ENCODE measurements at regions not wholly inside any gene's neighbourhood (a gene's known extent, or its start where the extent isn't known, plus 50 kb on each side); places are given as distances from the start of the nearest gene placed in this dataset.
"Not testable (repeated sequence)": the region's sequence is repeated elsewhere in the genome, so short reads cannot be mapped to it uniquely, and the experiment has no call there.

DNA sequence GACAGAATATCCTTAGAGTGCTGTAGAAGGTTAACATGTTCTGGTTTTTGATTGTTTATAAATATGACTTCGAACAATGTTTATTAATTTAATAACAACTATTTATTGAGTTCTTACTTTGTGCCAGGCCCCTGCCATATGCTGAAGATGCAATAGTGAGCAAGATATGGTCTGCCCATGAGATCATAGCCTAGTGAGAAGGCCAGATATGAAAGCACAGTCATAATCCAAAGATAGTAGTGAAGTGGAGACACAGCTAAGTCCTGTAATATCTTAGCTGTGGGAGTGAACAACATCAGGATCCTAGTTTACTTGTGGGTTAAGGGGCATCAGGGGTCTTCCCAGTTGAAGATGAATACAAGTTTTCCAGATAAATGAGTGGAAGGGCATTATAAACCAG lies 189.4 kb upstream of the FBXO33 start:
- FAIRE-seq: no peak

DNA sequence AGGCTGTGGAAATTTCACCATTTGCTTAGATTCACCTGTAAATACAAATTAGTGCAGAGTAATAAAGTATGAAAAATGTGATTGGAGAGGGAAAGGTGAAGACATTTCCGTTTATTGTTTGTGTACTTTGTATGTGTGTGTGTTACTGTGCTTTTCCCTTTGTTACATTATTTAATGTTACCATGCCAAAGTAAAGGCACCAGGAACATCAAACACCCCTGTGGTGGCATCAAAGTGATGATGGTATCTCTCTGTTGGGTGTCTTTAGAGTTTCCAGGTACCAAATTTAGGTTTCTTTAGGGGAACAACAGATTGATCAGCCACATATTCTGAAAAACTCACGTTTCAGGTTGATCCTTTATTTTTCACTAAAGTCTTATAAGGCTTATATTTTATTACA lies 189.0 kb upstream of the FBXO33 start:
- FAIRE-seq: no peak

DNA sequence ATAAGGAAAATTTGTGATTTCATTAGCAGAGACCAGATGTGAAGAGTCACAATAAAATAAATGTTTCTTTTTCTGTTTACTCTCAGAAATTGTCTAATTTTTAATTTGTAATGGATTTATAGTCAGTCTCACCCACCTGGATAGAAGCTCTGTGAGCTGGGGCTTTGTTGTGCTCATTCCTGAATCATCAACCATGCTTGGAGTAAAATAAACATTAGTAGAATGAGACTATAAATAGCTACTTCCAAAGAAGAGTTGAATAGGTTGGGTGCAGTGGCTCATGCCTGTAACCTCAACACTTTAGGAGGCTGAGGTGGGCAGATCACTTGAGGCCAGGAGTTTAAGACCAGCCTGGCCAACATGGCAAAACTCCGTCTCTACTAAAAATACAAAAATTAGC lies 185.3 kb upstream of the FBXO33 start:
- no peak for FAIRE-seq

DNA sequence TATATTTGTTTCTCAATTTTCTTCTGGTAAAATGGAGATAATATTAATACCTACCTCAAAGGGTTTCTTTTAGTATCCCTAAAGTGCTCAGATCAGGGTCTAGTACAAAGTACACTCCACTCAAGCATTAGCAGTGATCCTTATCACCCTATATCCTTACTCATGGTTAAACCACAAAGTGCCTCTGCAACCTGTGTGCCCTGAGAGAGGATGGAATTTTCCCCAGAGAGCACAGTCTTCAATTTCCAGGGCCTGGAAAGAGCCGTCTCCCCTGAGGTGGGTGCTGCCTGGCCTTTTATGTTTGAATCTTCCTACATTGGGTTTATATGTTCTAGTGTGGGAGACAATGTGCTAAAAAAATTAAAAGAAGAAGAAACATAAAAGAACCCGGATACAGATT lies 183.1 kb upstream of the FBXO33 start:
- no peak for FAIRE-seq

DNA sequence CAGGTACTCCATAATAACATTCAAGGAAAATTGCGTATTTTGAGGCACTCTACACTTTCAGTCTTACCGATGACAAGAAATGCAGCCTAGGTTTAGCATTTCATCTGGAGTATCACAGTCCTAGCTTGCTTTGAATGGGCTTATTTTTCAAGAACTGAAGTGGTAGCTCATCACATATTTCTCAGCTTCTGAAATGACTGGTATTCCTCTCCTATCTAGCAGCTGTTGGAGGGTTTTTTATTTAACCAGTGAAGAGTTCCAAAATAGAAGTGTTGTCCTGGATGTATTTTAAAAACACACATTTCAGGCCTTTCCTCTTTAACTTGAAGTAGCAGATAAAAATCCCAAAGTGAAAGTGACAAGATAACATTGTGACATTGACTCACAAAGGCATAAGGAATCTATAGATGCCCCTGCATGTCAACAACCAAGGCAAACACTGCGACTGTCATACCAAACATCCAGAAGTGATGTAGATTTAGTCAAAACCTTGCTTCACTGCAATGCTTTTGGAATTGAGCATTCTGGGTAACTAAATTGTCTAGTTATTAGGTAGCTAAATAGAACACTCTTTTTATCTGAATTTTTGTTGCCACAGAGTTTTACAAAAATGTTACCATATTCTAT lies 182.2 kb upstream of the FBXO33 start:
- FAIRE-seq: no peak

DNA sequence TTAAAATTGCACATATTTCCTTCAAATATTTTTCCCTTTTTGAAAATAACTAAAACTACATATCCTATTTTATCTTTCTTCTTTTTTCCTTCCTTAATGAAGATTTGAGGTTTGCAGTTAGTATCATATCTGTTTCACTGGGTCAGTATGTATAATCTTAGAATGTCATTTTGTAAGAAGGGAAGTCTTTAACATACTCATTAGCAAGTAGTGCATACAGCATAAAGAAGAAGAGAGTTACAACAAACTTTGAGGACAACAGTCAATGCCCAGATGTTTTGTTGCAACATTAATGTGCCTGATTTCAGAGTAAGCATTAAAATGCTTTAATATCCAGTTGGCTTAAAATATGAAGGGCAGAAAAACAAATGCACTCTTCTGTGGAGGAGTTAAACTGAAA lies 176.9 kb upstream of the FBXO33 start:
- no peak for FAIRE-seq

DNA sequence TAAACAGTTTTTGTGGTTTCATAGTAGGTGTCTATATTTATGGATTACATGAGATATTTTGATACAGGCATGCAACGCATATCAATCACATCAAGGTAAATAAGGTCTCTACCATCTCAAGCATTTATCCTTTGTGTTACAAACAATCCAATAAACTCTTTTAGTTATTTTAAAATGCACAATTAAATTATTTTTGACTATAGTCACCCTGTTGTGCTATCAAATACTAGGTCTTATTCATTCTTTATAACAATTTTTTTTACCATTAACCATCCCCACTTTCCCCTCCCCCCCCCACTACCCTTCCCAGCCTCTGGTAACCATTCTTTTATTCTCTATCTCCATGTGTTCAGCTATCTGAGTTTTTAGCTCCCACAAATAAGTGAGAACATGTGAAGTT lies 175.7 kb upstream of the FBXO33 start:
- no peak for FAIRE-seq

DNA sequence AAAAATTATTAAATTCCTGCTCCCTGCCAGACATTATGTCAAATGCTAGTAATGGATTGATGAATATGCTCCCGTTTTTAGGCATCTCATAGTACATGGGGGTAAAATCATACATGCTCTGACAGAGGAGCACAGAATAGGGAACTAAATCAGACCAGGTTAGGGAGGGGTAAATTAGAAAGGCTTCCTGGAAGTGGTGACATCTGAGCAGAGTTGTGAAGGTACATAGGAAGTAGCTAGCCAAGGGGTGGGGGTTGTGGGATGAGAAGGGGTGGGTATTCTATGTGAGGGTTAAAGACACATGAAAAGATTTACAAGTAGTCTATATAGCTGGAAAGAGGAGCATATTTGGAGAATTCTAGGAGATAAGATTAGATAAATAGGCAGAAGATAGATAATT lies 171.7 kb upstream of the FBXO33 start:
- FAIRE-seq: no peak

DNA sequence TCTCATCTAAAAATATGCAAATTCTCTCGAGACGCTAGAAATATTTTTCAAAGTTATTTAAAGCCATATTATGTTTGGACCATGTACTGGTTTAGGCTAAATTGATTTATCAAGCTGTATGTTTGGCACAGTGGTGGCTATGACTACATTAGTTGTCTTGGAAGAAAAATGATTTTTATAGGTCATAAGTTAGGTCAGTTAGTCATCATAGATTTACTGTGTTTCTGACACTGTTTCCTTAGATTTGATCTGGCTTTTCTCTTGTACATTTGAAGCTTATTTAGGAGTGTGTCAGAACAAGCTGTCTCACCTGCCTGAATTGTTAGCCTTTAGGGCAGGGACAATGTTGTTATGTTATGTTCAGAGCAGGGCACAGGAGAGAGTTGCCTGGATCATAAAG lies 161.1 kb upstream of the FBXO33 start:
- FAIRE-seq: no peak

DNA sequence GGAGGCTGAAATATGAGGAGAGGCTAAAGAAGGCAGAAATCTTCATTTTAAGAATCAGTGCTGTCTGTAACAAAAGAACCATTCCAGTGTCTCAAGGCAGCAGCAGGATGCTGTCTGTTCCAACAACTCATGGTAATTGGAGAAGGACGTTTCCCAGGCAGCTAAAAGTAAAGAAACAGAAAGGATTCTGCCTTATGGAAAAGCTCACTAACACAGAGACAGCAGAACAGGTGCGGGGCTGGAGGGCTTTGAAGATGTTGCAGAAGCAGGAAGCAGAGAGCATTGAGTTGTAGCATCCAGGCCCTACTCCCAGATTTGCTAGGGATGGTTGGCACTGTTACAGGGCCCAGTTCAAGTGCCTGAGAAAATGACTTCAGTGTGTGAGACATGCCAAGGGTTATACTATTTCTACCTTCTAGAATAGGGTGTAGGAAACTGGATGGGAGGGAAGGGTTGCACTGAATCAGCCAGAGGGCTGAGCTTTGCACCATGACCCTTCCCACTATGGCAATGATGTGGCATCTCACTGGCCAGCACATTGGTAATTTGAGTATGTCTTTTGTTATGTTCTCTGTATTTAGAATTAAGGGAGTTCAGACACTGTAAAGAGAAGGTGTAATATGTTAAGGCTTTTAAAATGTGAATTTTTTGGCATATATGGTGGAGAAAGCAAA lies 160.0 kb upstream of the FBXO33 start:
- no peak for FAIRE-seq

DNA sequence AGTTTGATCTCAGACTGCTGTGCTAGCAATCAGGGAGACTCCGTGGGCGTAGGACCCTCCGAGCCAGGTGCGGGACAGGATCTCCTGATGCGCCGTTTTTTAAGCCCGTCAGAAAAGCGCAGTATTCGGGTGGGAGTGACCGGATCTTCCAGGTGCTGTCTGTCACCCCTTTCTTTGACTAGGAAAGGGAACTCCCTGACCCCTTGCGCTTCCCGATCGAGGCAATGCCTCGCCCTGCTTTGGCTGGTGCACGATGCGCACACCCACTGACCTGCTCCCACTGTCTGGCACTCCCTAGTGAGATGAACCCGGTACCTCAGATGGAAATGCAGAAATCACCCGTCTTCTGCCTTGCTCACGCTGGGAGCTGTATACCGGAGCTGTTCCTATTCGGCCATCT lies 157.6 kb upstream of the FBXO33 start:
- not testable (repeated sequence) for FAIRE-seq

DNA sequence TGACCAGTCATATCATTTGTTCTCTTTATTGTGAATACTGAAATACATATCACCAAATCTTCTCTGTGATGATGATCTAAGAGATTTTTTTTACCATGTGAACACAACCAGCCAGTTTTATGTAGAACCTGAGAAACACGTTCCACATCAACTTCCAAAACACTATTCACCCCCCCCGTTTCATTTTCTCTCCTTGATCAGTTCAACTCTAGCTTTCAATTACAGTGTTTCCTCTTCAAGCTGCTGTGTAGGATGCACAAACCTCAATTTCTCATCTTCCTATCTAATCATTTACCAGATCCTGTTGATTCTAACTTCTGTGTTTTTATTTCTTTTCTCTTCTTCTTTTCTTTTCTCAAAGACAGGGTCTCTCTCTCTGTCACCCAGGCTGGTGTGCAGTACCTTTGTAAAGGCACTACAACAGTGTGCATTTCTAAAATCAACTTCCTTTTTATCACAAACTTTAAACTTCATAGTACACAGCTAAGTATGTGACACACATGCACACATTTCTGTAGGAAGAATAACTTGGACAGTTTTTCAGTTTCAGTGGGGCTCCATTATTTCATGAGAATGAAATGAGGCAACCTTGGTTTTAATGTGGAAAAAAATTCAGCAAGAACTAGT lies 149.9 kb upstream of the FBXO33 start:
- no peak for FAIRE-seq

DNA sequence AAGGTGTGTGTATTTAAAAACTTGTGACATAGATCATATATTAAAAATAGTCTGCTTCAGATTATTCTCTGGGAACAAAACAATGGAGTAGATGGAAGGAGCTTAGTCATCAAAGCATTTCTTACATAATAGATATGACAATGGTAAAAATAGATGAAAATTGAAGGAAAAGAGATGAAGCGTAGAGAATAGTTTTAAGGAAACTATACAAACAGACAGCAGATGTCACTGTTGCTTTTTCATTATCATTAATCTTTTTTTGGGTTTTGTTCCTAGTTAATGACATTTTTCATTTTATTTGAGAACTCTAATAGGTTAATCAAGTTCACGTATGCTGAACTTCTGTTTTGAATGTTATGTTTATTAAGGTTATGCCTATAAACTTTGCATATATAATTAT lies 149.2 kb upstream of the FBXO33 start:
- no peak for FAIRE-seq

DNA sequence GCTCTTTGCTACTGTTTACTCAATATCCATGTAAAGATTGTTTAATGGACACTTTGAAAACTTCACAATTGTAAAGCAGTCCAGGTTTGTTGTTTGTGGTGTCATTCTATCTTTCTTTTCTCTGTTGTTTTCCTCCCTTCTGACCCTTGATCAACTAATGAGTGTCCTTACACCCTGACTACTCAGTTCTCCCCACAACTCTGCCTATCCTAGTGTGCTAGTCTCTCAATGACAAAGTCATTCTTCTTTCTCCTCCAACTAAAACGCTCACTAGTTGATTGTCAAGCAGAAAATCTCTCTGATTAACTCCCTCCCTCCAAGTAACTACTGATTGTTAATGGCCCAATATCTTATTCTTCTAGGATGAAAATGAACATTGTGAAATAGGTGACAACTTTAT lies 148.5 kb upstream of the FBXO33 start:
- no peak for FAIRE-seq

DNA sequence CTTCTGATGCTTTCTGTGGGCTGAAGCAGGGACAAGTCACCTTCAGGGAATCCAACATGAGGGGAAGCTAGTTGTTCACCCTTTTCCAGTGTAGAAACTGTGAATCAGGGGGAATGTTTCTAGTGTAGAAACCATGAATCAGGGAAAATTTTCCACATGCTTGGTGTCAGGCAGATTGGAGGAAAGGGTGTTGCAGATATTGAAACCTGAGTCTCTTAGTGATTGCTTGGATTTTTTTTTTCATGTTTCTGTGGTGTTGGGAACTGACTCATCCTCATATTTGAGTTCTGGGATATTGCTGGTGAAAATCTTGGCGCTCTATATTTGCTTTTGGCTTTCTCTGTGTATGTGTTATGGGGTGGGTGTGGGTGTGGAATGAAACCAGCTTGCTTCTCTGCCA lies 144.5 kb upstream of the FBXO33 start:
- FAIRE-seq: no peak

DNA sequence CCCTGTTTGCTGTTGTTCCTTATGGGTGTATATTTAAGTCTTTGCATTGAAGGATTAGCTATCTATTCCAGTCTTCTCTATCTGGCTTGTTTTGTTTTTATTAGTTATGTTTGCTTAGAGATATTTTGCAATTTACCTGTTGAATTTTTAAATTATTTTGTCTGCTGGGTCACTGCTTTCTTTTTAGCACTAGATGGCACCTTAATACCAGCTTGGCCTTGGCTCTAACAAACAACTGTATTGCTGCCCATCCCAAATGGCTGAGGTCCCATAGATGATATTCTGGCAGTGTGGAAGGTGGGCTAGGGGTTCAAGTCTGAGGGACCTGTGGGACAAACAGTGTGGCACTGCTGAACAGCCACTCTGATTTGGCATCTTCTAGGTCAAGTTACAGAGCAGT lies 144.0 kb upstream of the FBXO33 start:
- no peak for FAIRE-seq

DNA sequence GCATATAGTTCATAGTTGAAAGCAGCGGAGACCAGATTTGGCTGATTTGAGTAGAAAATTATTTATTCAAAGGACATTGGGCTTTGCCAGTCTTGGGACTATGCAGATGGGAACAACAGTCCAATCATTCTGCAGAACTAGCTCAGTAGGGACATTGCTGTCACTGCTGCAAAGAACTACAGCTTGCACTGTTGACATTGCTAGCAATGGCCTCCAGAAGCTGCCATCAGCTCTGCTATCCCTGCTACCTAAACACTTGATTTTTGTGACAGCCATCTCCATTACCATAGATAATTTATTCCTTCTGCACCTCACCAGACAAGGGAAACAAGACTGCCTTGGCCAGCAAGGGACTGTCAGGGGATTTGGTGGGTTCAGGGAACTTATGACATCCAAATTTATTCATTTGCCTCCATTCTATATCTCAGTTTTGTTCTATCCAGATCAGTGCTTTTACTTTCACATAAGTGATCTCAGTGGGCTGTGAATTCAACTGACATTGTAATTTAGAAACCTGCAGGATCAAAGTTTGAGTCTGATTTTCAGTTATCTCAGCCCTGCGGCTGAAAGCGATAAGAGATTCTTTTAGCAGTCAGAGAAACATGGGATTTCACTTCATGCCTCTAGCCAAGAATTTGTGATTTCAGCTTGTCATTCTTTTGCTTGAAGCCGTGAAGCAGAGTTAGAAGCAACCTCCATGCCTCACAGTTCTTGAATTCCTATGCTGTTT lies 136.7 kb upstream of the FBXO33 start:
- FAIRE-seq: no peak

DNA sequence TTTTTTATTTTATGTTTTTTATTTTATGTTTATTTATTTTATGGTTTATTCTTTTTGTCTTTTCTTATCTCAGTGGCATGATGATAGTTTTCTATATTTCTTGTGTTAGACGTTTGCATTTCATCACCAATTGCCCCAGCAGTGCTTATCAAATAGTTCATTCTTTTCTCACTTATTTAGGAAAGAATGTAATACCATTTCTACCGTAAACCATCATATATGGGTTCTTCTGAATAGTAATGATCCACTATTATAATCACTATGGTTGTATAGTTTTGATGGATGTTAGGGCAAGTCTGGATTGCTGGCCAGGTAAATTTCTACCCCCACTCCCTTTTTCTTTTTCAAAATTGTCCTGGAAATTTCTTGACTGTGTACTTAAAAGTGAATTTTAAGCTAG lies 134.6 kb upstream of the FBXO33 start:
- no peak for FAIRE-seq

DNA sequence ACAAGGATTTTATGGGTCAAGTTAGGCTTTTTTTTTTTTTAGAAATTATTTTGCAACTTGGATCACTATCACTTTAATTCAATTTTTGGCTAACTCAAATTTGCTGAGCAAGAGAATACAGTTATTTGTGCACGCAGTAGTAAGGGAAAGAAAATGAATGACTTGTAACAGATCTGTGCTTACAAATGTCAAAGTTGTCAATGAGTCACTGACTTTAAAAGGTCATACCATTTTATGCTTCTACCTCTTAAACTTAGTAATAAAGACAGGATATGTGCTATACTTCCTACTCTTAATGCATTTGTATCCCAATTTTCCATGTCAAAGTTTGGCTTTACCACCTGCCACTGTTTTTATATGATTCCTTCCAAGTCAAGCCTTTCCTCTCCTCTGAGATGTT lies 131.1 kb upstream of the FBXO33 start:
- FAIRE-seq: no peak

DNA sequence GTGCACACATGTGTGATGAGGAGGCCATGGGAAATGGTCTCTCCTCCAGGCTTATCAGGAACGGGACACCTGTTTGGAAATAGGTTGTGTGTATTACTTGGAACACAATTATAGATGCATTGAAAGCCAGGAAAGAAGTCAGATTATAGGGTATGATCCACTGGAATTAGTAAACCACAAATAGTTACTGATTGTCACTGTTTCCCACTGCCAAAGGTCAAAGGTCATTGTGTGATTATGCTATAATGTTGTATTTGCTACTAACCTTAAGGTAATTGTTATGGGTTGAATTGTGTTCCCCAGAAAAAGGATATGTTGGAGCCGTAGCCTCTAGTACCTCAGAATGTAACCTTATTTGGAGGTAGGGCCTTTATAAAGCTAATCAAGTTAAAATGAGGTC lies 129.9 kb upstream of the FBXO33 start:
- no peak for FAIRE-seq

DNA sequence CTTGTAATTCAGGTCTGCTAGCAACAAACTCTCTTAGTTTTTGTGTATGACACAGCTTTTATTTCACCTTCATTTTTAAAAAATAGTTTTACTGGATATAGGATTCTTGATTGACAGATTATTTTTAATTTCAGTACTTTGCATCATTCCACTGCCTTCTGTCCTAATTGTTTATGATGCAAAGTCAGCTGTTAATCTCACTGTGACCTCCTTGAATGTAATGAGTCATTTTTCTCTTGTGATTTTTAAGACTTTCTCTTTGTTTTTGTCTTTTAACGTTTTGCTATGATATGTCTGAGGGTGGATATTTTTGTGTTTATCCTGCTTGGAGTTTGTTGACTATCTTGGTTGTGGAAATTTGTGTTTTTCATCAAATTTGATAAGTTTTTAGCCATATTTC lies 126.3 kb upstream of the FBXO33 start:
- no peak for FAIRE-seq

DNA sequence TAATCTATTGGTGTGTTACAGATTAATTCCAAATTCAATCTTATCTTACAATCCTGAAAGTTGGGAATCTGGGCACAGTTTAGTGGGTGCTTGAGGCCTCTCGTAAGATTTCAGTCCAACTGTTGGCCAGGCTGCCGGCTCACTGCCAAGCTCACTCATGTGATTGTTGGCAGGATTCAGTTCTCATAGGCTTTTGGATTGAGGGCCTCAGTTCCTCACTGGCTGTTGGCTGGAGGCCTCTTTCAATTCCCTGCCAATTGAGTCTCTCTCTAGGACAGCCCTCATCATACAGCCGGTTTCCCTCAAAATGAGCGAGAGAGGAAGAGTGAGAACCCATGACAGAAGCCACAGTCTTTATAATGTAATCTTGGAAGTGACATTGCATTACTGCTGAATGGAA lies 123.5 kb upstream of the FBXO33 start:
- FAIRE-seq: no peak

DNA sequence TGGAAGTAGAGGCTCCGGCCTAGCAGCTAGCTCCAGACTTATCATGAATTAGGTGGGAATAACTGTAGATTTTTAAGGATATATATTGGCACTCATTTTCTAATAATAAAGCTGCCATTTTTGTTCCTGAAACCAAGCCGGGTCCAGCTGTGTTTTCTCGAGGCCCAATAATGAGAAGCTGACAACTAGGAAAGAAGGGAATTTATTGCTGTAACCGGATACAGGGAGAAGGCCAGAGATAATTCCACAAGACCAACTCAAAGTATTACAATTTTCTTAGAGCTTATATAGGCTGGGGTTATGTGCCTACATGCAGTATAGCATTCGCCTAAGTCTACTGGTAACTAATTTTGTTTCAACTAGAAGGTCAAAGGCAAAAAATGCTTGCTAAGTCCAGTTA lies 122.3 kb upstream of the FBXO33 start:
- no peak for FAIRE-seq

DNA sequence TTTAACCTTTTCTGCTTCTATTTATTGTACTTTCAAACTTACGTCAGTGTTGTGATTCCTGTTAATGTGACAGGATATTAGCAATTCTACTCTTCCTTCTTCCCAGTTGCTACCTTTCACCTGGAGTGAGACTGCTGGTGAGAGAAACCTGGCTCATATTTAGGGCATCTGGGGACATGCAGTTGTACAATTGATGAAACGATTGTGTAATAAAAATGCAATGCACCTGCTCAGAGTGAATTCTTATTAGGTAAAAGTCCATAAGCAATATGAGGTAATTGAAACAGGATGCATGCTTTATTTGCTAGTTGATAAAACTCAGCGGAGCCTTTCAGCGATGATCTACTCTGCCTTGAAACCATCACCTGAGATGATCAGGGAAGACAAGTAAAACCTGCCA lies 116.1 kb upstream of the FBXO33 start:
- FAIRE-seq: no peak

Data from colon (tissue), 2 donors.